ENCODE measurements at regions not wholly inside any gene's neighbourhood (a gene's known extent, or its start where the extent isn't known, plus 50 kb on each side); places are given as distances from the start of the nearest gene placed in this dataset.

DNA sequence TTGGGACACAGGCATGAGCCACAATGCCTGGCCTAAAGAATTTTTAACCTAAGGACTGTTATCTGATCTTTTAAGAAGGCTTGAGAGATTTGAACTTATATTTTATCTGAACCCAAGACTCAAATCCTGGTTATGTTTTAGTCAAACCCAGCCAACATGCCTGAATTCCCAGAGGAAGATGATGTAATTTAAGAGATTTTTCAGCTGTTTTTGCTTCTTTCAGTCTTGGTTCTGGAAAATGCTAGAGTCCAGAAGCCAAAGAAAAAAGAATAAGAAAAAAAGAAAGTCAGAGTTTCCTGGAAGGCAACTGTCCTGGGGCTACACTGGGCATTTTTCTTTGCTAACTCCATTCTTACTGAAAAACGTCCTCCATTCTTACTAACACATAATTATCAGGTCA lies 85.8 kb downstream of the SNX18 start:
- TF ChIP-seq, protein P1, sequence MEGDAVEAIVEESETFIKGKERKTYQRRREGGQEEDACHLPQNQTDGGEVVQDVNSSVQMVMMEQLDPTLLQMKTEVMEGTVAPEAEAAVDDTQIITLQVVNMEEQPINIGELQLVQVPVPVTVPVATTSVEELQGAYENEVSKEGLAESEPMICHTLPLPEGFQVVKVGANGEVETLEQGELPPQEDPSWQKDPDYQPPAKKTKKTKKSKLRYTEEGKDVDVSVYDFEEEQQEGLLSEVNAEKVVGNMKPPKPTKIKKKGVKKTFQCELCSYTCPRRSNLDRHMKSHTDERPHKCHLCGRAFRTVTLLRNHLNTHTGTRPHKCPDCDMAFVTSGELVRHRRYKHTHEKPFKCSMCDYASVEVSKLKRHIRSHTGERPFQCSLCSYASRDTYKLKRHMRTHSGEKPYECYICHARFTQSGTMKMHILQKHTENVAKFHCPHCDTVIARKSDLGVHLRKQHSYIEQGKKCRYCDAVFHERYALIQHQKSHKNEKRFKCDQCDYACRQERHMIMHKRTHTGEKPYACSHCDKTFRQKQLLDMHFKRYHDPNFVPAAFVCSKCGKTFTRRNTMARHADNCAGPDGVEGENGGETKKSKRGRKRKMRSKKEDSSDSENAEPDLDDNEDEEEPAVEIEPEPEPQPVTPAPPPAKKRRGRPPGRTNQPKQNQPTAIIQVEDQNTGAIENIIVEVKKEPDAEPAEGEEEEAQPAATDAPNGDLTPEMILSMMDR (IDR thresholded peaks at IDR 0.05; ENCODE audit: insufficient read depth, low read length, missing control alignments) = no peak
- H3K4me3 ChIP-seq (ENCODE audit: low read depth, low read length) = no peak overlapping the region
- ChIA-PET CTCF (no interaction called here), POLR2A (no interaction called here)
- no peak for DNase-seq (ENCODE audit: low read depth, low spot score)

- CTCF ChIA-PET = no interaction called here
- H3K4me3 ChIP-seq (ENCODE audit: low read depth, low read length) = no peak overlapping the region
- DNase-seq (ENCODE audit: low read depth, low spot score) = no peak
- TF ChIP-seq, protein P1 (IDR thresholded peaks at IDR 0.05; ENCODE audit: insufficient read depth, low read length, missing control alignments) = no peak
- POLR2A ChIA-PET = no interaction called here
Measured at GRCh38 chr5:54602475-54602874, 84.9 kb downstream of the SNX18 start.

DNA sequence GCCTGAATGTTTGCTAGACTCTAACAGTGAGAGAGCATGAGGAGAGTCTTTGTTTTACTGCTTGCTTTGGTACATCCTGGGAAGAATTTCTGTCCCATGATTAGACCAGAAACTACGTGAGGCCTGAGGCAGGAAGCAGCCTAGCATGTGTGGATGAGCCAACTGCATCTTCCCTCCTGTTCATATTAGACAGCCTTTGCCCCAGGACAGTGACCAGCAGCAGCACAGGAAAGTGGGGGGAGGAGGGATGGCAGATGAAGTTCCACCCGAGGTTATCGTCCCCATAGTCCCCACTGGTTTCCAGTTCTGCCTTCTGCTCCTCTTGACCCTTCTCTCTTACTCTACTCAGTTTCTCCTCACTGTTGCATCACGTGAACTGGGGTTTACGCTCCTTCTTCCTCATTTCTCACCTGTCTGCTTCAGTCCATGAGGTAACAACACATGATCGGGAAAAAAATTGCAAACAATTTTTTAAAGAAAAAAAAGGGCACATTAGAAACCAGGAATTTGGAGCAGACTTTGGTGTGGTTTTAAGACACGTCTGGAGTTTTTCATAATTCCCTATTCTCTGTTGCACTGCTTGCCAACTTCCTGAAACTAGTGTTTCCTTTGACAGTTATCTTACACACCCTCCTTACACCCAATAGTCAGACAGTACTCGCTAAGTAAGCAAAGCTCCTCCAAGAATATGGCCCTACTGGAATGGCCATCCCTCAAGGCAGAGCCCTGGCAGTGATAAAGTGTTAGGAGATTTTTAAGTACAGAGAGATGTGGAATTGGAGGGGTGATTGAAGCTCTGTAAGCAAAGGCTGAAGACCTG lies 84.1 kb downstream of the SNX18 start:
- TF ChIP-seq, protein P1 (IDR thresholded peaks at IDR 0.05; ENCODE audit: insufficient read depth, low read length, missing control alignments) = no peak
- ChIA-PET POLR2A (no interaction called here), CTCF (no interaction called here)
- H3K4me3 ChIP-seq (ENCODE audit: low read depth, low read length) = no peak overlapping the region
- no peak for DNase-seq (ENCODE audit: low read depth, low spot score)
